ENCODE measurements at regions not wholly inside any gene's neighbourhood (a gene's known extent, or its start where the extent isn't known, plus 50 kb on each side); places are given as distances from the start of the nearest gene placed in this dataset.

- DNase-seq = no peak
Measured at GRCh38 chr5:32503261-32503660, 58.7 kb upstream of the ZFR start.

GRCh38 chr5:32501071-32502002 lies 56.8 kb upstream of the ZFR start:
- DNase-seq = no peak

- DNase-seq = no peak
Measured at GRCh38 chr5:32500181-32500580, 55.6 kb upstream of the ZFR start.

DNA sequence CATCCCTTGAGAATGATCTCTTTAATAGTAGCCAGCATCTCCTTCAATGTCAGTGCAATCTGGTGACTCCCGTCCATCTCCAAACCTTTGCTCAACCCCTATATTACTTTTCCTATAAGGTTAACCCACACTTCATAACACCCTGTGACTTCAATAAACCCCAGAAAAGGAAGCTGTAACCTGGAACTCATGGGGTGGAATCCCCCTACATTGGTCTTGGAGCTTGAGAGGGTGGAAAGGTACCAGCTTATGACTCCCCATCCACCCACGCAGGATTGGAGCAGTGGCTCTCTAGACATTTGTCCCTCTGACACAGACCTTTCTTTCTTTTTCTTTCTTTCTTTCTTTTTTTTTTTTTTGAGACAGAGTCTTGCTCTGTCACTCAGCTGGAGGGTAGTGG lies 54.7 kb upstream of the ZFR start:
- no peak for DNase-seq

GRCh38 chr5:32498484-32498883 lies 53.9 kb upstream of the ZFR start:
- DNase-seq = no peak

- no peak for DNase-seq
Measured at GRCh38 chr5:32496104-32496503, 51.6 kb upstream of the ZFR start.

DNA sequence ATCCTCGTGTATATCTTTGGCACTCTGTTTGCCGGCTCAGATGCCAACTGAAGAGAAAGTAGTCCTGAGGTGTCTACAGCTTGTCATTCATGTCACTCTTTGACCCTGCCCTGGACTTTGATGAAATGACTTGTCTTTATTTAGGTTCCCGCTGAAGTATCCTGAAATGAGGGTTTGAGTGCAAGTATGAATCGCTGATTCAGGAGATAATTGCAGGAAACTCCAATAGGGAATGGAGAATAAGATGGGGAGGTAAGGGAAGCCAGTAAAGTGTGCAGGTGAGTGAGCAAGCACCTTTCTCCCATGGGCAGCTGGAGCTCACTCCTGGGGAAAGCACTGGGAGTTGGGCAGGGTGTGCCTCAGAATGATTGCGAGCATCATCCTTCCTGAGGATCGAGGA lies 50.3 kb upstream of the ZFR start:
- no peak for DNase-seq
